ENCODE measurements at regions not wholly inside any gene's neighbourhood (a gene's known extent, or its start where the extent isn't known, plus 50 kb on each side); places are given as distances from the start of the nearest gene placed in this dataset.

GRCh38 chr2:51782921-51783765 lies 751.2 kb upstream of the NRXN1 start:
- Histone ChIP-seq H4K20me1 (ENCODE audit: control insufficient read depth, insufficient read depth) (no peaks in the 10 kb centered on the region), H3K79me2 (ENCODE audit: control insufficient read depth, insufficient read depth, low read length) (no peaks in the 10 kb centered on the region), H3K4me2 (ENCODE audit: control insufficient read depth, insufficient read depth) (no peak overlapping the region), H3K27me3 (replicated peaks in 1 of 2; ENCODE audit: control insufficient read depth in 2 of 2, insufficient read depth in 2 of 2, low read length in 1 of 2) (no peaks in the 10 kb centered on the region), H2AFZ (ENCODE audit: control insufficient read depth, low read depth, low read length) (no peak overlapping the region), H3K4me3 (no peak overlapping the region), H3K36me3 (ENCODE audit: control insufficient read depth in 2 of 2, insufficient read depth in 2 of 2, low read length in 1 of 2) (no peaks in the 10 kb centered on the region), H3K27ac (ENCODE audit: control insufficient read depth, insufficient read depth) (no peak overlapping the region), H3K9me3 (replicated peaks; ENCODE audit: control insufficient read depth, insufficient read depth, low read length) (no peaks in the 10 kb centered on the region; the same call in 2 of the 3 replicates), H3K4me1 (ENCODE audit: control insufficient read depth, insufficient read depth, low read length) (no peaks in the 10 kb centered on the region), H3K9ac (ENCODE audit: control insufficient read depth, insufficient read depth, low read length) (no peak overlapping the region)
- DNase-seq (ENCODE audit: low read depth, low spot score) (no peak), FAIRE-seq (no peak), ATAC-seq (no peak)
- 18% methylated on average over 6 of the region's 6 CpGs for WGBS (ENCODE audit: insufficient coverage, insufficient replicate concordance, low lambda C conversion rate, missing lambda C conversion rate)
- ChIA-PET CTCF (interaction anchor here (0.7 to 1.6 kb wide), 3 partner anchors 12 to 867 kb away, joined by 3 to 7 read pairs (median 3); no protein-coding TSS in a partner anchor), POLR2A (no interaction called here), SMC1A (ENCODE audit: uncharacterized antibody, unreplicated experiment) (interaction anchor here (1.1 kb wide), 1 partner anchor 11 kb away, joined by 3 read pairs; no protein-coding TSS in a partner anchor), RAD21 (ENCODE audit: unreplicated experiment) (no interaction called here)
- TF ChIP-seq E2F4 (IDR thresholded peaks at IDR 0.05; ENCODE audit: low read depth, low read length) (no peak), HCFC1 (IDR thresholded peaks at IDR 0.05; ENCODE audit: low read length) (no peak), EGR1 (IDR thresholded peaks at IDR 0.05; ENCODE audit: borderline replicate concordance in 1 of 2, low read depth in 2 of 2, low read length in 2 of 2) (no peak), TCF12 (IDR thresholded peaks at IDR 0.05; ENCODE audit: low read depth, low read length) (no peak), NFXL1 (IDR thresholded peaks at IDR 0.05; ENCODE audit: borderline replicate concordance) (no peak), ZNF622 (IDR thresholded peaks at IDR 0.05) (no peak), NR2F1 (conservative IDR thresholded peaks at IDR 0.05) (no peak), CEBPB (IDR thresholded peaks at IDR 0.05; ENCODE audit: borderline replicate concordance in 1 of 2, low read depth in 2 of 2, low read length in 2 of 2) (no peak), CHD2 (IDR thresholded peaks at IDR 0.05; ENCODE audit: borderline replicate concordance, low read depth, low read length) (no peak), GATAD2B (conservative IDR thresholded peaks at IDR 0.05; ENCODE audit: low read depth) (no peak), KLF5 (IDR thresholded peaks at IDR 0.05; ENCODE audit: partially characterized antibody) (no peak), STAT1 (conservative IDR thresholded peaks at IDR 0.05) (no peak), CREB1 (IDR thresholded peaks at IDR 0.05; ENCODE audit: low read depth) (no peak), ZNF217 (IDR thresholded peaks at IDR 0.05) (no peak)
- TF ChIP-seq, protein P1, sequence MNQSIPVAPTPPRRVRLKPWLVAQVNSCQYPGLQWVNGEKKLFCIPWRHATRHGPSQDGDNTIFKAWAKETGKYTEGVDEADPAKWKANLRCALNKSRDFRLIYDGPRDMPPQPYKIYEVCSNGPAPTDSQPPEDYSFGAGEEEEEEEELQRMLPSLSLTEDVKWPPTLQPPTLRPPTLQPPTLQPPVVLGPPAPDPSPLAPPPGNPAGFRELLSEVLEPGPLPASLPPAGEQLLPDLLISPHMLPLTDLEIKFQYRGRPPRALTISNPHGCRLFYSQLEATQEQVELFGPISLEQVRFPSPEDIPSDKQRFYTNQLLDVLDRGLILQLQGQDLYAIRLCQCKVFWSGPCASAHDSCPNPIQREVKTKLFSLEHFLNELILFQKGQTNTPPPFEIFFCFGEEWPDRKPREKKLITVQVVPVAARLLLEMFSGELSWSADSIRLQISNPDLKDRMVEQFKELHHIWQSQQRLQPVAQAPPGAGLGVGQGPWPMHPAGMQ (IDR thresholded peaks at IDR 0.05; ENCODE audit: borderline replicate concordance), result no peak
- TF ChIP-seq, protein P2, sequence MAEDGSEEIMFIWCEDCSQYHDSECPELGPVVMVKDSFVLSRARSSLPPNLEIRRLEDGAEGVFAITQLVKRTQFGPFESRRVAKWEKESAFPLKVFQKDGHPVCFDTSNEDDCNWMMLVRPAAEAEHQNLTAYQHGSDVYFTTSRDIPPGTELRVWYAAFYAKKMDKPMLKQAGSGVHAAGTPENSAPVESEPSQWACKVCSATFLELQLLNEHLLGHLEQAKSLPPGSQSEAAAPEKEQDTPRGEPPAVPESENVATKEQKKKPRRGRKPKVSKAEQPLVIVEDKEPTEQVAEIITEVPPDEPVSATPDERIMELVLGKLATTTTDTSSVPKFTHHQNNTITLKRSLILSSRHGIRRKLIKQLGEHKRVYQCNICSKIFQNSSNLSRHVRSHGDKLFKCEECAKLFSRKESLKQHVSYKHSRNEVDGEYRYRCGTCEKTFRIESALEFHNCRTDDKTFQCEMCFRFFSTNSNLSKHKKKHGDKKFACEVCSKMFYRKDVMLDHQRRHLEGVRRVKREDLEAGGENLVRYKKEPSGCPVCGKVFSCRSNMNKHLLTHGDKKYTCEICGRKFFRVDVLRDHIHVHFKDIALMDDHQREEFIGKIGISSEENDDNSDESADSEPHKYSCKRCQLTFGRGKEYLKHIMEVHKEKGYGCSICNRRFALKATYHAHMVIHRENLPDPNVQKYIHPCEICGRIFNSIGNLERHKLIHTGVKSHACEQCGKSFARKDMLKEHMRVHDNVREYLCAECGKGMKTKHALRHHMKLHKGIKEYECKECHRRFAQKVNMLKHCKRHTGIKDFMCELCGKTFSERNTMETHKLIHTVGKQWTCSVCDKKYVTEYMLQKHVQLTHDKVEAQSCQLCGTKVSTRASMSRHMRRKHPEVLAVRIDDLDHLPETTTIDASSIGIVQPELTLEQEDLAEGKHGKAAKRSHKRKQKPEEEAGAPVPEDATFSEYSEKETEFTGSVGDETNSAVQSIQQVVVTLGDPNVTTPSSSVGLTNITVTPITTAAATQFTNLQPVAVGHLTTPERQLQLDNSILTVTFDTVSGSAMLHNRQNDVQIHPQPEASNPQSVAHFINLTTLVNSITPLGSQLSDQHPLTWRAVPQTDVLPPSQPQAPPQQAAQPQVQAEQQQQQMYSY (CRISPR knock-in tag; IDR thresholded peaks at IDR 0.05), result no peak
- TF ChIP-seq, protein P3, sequence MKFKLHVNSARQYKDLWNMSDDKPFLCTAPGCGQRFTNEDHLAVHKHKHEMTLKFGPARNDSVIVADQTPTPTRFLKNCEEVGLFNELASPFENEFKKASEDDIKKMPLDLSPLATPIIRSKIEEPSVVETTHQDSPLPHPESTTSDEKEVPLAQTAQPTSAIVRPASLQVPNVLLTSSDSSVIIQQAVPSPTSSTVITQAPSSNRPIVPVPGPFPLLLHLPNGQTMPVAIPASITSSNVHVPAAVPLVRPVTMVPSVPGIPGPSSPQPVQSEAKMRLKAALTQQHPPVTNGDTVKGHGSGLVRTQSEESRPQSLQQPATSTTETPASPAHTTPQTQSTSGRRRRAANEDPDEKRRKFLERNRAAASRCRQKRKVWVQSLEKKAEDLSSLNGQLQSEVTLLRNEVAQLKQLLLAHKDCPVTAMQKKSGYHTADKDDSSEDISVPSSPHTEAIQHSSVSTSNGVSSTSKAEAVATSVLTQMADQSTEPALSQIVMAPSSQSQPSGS (IDR thresholded peaks at IDR 0.05; ENCODE audit: low read length), result no peak
- intact Hi-C loops (cut with micrococcal nuclease; ENCODE audit: unreplicated experiment) (no loop called here), in situ Hi-C loops (cut with MboI) (no loop called here)
- BruUV-seq (replicated peaks), result no TSS peak
